ENCODE measurements at regions not wholly inside any gene's neighbourhood (a gene's known extent, or its start where the extent isn't known, plus 50 kb on each side); places are given as distances from the start of the nearest gene placed in this dataset.

DNA sequence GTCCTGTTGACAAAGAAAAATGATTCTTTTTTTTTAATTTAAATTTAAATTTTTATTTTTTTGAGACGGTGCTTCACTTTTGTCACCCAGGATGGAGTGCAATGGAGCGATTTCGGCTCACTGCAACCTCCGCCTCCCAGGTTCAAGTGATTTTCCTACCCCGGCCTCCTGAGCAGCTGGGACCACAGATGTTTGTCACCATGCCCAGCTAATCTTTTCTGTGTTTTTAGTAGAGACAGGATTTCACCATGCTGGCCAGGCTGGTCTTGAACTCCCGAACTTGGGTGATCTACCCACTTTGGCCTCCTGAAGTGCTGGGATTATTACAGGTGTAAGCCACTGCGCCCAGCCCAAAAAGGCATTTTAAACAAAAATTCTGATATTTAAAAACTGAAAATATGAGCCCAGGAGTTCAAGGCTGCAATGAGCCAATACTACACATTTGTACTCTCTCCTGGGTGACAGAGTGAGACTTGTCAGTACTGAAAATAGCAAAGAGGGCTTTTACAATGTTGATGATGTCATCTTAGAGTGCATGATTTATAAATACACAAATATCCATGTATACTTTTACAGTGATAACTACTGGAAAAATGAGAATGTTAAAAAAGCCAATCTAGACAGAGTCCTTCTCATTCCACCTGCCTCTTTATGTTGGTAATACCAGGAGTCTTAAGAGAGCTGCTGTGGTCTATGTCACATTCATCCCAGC lies 56.0 kb upstream of the STUM start:
- no TSS peak for BruUV-seq (replicated peaks)
- H3K4me3 ChIP-seq (ENCODE audit: low read depth in 2 of 2, low read length in 2 of 2) = no peak overlapping the region
- no peaks in the 10 kb centered on the region for H3K36me3 ChIP-seq (ENCODE audit: control insufficient read depth, insufficient read depth, low read length)
- H3K27ac ChIP-seq (ENCODE audit: low read length) = no peak overlapping the region
- no peak for TF ChIP-seq POLR2AphosphoS5 (IDR thresholded peaks at IDR 0.05; ENCODE audit: low read depth, low read length)
- TF ChIP-seq, protein P1, sequence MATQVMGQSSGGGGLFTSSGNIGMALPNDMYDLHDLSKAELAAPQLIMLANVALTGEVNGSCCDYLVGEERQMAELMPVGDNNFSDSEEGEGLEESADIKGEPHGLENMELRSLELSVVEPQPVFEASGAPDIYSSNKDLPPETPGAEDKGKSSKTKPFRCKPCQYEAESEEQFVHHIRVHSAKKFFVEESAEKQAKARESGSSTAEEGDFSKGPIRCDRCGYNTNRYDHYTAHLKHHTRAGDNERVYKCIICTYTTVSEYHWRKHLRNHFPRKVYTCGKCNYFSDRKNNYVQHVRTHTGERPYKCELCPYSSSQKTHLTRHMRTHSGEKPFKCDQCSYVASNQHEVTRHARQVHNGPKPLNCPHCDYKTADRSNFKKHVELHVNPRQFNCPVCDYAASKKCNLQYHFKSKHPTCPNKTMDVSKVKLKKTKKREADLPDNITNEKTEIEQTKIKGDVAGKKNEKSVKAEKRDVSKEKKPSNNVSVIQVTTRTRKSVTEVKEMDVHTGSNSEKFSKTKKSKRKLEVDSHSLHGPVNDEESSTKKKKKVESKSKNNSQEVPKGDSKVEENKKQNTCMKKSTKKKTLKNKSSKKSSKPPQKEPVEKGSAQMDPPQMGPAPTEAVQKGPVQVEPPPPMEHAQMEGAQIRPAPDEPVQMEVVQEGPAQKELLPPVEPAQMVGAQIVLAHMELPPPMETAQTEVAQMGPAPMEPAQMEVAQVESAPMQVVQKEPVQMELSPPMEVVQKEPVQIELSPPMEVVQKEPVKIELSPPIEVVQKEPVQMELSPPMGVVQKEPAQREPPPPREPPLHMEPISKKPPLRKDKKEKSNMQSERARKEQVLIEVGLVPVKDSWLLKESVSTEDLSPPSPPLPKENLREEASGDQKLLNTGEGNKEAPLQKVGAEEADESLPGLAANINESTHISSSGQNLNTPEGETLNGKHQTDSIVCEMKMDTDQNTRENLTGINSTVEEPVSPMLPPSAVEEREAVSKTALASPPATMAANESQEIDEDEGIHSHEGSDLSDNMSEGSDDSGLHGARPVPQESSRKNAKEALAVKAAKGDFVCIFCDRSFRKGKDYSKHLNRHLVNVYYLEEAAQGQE (IDR thresholded peaks at IDR 0.05; ENCODE audit: insufficient read depth in 1 of 2, low read depth in 2 of 2, low read length in 1 of 2) = no peak
- ChIA-PET CTCF (no interaction called here), POLR2A (interaction anchor here (0.6 kb wide), 1 partner anchor 209 kb away, joined by 3 read pairs; no protein-coding TSS in a partner anchor)
- in situ Hi-C loops (cut with HindIII; ENCODE audit: low pct_unique_long_range_greater_than_20kb, low sequenced_read_pairs) (no loop called here), intact Hi-C loops (cut with micrococcal nuclease; ENCODE audit: unreplicated experiment) (no loop called here)
- ATAC-seq = no peak
- H3K9me3 ChIP-seq (ENCODE audit: control insufficient read depth, insufficient read depth, low read depth, low read length) = no peaks in the 10 kb centered on the region
- DNase-seq (ENCODE audit: low read depth, low spot score) = no peak
- no peaks in the 10 kb centered on the region for H3K4me1 ChIP-seq (ENCODE audit: control insufficient read depth, insufficient read depth, low read length)
- no peaks in the 10 kb centered on the region for H3K27me3 ChIP-seq (ENCODE audit: control insufficient read depth, insufficient read depth, low read length)

DNA sequence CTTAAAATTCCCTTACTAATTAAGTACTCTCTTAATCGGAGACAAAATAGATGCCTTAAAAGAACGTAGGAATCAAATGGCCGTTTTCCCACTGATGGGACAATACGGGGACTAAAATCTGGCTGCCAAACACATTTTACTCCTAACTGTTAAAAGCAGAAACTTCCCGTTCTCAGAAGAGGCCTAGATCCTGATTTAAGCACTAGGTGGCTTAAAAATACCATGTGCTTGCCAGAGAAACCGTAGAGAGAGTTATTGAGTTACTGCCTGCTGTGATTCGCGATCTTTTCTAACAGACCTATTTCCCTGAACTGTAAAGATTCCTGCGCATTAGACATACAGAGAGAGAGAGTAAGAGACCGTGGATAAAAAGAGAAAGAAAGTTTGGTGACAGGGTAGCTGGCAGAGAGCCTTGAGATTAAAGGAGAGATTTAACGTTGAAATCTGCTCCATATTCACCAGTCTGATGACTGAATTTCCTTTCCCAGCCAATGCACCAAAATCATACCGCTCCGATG lies 54.4 kb upstream of the STUM start:
- intact Hi-C loops (cut with micrococcal nuclease; ENCODE audit: unreplicated experiment) = no loop called here
- Histone ChIP-seq H3K4me3 (ENCODE audit: low read depth in 2 of 2, low read length in 2 of 2) (no peak overlapping the region), H3K27ac (ENCODE audit: low read length) (no peak overlapping the region), H3K27me3 (ENCODE audit: control insufficient read depth, insufficient read depth, low read length) (no peaks in the 10 kb centered on the region), H3K9me3 (ENCODE audit: control insufficient read depth, insufficient read depth, low read depth, low read length) (no peaks in the 10 kb centered on the region), H3K36me3 (ENCODE audit: control insufficient read depth, insufficient read depth, low read length) (no peaks in the 10 kb centered on the region), H3K4me1 (ENCODE audit: control insufficient read depth, insufficient read depth, low read length) (no peaks in the 10 kb centered on the region)
- ATAC-seq (no peak), DNase-seq (ENCODE audit: low read depth, low spot score) (no peak)
- in situ Hi-C loops (cut with HindIII; ENCODE audit: low pct_unique_long_range_greater_than_20kb, low sequenced_read_pairs) = no loop called here
- POLR2A ChIA-PET = no interaction called here
- TF ChIP-seq TCF7L2 (IDR thresholded peaks at IDR 0.05; ENCODE audit: low read depth, low read length) (no peak), POLR2AphosphoS5 (IDR thresholded peaks at IDR 0.05; ENCODE audit: low read depth, low read length) (no peak), SIN3A (IDR thresholded peaks at IDR 0.05; ENCODE audit: borderline replicate concordance, insufficient read depth, low read depth, low read length) (no peak)
- TF ChIP-seq, protein P2, sequence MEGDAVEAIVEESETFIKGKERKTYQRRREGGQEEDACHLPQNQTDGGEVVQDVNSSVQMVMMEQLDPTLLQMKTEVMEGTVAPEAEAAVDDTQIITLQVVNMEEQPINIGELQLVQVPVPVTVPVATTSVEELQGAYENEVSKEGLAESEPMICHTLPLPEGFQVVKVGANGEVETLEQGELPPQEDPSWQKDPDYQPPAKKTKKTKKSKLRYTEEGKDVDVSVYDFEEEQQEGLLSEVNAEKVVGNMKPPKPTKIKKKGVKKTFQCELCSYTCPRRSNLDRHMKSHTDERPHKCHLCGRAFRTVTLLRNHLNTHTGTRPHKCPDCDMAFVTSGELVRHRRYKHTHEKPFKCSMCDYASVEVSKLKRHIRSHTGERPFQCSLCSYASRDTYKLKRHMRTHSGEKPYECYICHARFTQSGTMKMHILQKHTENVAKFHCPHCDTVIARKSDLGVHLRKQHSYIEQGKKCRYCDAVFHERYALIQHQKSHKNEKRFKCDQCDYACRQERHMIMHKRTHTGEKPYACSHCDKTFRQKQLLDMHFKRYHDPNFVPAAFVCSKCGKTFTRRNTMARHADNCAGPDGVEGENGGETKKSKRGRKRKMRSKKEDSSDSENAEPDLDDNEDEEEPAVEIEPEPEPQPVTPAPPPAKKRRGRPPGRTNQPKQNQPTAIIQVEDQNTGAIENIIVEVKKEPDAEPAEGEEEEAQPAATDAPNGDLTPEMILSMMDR (IDR thresholded peaks at IDR 0.05) = no peak
- TF ChIP-seq, protein P1 (IDR thresholded peaks at IDR 0.05; ENCODE audit: insufficient read depth in 1 of 2, low read depth in 2 of 2, low read length in 1 of 2) = no peak
- BruUV-seq (replicated peaks) = no TSS peak
- CTCF ChIA-PET = no interaction called here

All from Panc1 (cell line).